ENCODE measurements at regions not wholly inside any gene's neighbourhood (a gene's known extent, or its start where the extent isn't known, plus 50 kb on each side); places are given as distances from the start of the nearest gene placed in this dataset.
A peak's percentile ranks its signal among the peaks of the same experiment; 100 is the strongest.
"Not testable (repeated sequence)": the region's sequence is repeated elsewhere in the genome, so short reads cannot be mapped to it uniquely, and the experiment has no call there.

DNA sequence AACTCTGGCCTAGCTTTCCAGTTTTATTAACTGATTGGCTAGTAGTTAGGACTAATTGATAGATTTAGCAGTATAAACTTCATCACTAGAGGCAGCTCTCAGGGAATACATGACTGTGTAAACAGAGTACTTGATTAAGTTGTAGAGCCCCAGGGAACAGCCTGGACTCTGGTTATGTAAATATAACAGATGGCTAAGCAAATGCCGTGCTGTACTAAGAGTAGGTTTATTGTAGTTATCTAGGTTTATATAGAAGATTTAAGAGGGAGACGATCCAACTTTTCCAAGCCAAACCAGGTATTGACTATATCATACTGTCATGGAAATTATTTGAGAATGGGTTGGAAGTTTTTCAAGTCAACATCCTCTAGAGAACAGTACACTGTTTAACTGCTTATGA, 463.4 kb upstream of the GRID2 start:
- DNase-seq: no peak

DNA sequence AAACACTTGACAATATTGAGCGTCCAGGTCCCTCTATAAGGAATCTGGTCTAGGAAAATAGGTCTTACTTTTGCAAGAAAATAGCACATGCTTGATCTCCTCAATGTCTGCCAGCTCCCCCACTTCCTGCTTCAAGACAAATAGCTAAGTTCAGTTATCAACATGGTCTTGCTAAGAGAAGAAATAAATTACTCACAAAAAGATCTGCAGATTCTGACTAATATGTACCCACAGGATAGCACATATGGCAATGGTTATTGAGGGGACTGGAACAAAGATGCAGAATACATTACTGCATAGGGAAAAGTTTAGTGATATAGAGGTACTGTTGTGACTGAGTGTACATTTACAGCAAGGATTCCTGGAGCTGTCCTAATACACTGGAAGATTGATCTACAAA, 457.5 kb upstream of the GRID2 start:
- peak; percentile 7 for DNase-seq

DNA sequence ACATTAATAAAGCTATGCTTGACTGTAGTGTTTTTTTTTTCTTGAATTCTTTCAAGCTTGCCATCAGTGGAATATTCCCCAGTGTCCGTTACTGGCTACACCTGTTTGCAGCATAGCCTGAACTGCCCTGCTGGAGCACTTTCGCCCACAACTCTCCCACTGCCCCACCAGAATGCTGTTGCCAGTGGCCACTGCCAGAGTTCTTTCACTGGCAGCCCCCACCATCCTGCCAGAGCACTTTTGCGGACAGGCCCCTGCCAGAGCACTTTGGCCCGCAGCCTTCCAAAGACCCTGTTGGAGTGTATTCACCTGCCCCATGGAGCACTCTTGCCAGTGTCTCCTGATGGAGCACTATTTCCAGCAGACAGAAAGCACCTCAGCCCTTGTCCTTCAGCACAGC, 452.3 kb upstream of the GRID2 start:
- DNase-seq: no peak

DNA sequence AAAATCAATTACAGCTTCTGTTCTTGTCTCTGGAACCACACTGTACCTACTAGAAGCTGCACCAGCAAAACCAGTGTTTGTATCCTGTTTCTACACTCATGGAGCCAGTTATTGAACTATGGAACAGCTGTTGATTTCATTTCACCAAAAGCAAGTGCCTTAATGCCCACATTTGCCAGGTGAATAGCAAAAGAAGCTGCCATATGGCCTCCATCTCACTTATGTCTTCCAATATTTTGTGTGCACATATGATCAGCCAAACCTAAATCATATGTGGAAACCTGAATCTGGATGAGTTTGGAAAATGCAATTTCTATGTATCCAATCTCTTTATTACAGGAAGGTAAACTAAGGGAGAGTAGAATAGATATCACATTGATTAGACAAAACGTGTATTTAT, 415.8 kb upstream of the GRID2 start:
- no peak for DNase-seq

DNA sequence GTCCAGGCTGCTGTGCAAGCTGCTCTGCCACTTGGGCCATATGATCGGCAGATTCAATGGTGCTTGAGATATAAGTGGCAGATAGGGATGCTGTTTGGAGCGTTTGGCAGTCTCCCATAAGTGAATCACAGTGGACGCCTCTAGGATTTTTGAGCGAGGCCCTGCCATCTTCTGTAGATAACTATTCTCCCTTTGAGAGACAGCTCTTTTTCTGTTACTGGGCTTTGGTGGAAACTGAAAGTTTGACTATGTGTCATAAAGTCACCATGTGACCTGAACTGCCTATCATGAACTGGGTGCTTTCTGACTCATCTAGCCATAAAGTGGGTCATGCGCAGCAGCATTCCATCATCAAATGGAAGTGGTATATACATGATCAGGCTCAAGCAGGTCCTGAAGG, 412.5 kb upstream of the GRID2 start:
- not testable (repeated sequence) for DNase-seq

DNA sequence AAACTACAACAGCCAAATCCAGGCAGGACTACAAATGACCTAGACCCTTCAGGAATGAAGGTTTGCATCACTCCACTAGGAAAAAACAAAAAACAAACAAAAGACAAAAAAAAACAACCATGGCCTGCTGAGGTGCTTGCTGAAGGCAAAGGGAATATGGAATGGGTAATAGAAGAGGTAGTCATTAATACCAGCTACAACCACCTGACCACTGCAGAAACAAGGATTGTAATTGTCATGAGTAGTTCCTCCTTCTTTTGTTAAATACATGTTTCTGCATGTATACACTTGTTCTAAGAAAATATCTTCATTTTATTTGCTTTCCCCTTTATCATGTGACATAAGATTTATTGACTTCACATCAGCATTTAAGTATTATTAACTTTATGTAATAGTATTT, 409.8 kb upstream of the GRID2 start:
- no peak for DNase-seq

DNA sequence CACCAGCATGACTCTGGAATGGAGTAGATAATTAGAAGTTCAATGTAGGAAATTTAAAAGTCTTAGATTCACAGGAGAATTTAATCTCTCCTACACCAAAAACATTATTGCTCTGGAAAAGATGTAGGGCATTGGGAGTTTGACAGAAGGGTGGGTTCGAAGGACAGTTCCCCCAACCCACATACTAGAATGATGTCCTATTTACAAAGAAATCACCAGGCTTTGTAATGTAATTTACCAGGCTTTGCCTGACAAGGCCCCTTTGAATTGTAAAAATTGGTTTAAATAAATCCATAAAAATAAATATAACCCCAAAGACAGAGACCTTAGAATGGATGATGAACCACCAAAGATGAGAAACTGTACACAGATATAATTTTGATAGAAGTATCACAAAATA, 399.2 kb upstream of the GRID2 start:
- DNase-seq: no peak

DNA sequence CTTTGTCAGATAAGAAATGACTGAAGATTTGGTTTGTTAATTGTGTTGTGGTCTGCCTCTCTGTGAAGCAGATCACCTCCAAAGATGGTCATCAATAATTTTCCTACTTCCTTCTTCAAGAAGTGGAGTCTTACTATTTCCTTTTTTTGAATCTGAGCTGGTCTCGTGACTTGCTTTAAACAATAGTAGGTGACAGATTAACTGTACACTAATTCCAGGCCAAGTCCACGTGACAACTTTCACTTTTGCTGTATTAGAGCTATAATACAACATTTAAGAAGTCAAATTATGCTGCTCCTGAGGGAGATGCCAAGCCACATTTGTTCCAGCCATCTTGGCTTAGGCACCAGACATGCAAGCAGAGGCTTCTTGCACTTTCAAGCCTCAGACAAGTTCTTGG, 393.8 kb upstream of the GRID2 start:
- no peak for DNase-seq

DNA sequence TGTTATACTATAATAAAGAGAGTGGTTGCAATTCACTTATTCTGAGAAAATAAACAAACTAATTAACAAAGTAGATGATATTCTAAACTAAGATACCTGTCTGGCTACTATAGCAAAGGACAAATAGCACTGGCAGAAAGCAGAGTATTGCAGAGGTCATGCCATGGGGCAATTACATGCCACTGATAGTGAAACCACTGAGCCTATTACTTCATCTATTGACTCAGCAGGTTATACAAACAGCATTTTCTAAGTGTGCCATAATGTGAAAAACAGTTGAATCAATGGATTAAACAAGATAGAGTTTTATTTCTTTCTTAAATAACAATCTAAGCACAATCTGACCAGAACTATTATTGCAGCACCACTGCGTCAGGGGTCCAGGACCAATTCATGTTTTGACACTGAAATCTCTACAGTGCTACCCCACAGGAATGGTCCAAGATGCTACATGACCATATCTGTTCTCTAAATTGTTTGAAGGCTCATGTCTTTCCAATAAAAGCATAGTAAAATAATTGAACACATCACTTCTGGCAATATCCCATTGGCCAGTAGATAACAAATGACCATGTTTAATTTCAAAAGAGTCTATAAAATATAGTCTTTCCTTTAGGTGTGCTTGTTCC, 389.5 kb upstream of the GRID2 start:
- DNase-seq: peak; percentile 59

DNA sequence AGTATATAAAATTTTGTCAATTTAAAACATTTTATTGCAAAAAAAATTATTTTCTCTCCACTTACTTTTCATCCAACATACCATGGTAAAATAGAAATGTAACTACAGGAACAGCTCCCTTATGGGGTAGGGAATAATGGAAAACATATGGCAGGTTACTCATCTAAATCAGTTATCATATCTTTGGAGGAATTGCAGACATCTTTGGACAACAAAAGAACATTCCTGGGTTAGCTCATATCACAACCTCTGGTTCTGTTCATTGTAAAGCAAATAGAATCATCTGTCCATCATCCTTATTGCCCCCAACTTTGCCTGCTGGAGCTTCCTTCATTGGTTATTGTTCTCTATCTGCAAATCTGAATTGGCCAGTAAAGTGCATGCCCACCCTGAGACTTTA, 387.5 kb upstream of the GRID2 start:
- DNase-seq: peak; percentile 9

DNA sequence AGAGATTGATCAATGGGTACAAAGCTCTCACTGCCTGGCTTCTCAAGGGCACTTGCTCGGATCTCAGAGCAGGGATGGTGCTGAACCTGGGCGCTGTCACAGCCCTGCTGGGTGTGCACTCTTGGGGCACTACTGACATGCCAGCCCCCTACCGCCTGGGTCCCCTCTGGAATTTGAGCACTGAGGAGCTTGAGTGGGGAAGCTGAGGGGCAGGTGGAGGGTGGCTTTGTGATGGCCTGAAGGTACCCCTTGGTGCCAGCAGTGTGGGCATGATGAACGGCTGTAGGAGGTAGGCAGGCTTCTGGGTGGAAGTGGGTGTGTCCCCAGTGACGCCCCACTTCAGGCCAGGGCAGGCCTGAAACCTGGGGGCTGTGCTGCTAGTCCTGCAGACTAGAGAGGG, 379.1 kb upstream of the GRID2 start:
- no peak for DNase-seq

DNA sequence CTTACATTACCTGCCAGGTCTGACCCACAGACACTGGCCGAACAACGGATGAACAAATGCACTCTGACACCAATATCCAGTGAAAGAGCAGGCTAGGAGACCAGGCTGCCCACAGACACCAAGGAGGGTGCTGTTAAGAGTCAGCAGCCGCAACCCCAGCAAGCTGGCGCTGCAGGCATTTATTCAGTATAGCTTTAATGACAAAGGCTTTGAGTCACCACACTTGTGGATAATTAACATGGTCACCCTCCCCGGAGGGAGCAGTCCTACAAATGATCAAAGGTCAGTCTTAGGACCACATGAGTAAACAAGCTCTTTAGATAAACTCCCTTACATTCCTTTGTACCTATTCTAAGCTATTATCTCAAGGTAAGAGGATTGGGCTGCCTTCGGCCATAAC, 368.5 kb upstream of the GRID2 start:
- no peak for DNase-seq

DNA sequence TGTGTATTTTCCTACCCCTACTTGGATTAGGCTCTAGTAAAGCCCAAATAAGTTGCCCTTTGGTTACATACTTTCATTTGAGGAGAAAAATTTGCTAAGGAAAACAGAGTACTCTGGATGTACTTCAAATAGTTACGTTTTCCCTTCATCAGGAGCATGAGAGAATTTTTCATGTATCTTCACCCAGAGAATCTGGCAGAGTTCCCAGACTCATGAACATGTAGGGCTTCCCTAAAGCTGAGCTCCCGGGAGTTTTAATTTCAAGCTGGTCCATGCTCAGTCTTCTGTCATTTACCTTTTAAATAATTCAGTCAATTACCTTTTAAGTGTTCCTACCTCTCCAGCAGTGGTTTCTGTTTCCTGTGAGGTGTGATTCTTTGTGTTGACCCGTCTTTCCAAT, 367.5 kb upstream of the GRID2 start:
- DNase-seq: peak; percentile 66

DNA sequence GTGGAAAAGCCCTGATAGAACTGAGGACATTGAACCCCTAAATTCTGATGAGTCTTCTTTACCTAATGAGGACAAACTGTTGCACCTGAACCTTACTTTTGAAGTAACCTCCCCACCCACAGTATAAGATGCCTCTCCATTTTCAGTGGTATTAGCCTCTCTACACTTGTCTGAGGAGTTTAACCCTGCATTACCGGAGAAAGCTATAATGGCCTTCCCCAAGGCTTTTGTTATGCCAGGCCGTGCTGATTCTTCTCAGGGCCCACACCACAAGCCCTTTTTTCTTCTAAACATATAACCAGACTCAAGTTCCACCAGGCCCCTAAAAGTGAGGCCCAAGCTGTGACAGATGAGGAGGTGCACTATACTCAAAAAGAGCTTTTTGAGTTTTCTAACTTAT, 345.8 kb upstream of the GRID2 start:
- no peak for DNase-seq

DNA sequence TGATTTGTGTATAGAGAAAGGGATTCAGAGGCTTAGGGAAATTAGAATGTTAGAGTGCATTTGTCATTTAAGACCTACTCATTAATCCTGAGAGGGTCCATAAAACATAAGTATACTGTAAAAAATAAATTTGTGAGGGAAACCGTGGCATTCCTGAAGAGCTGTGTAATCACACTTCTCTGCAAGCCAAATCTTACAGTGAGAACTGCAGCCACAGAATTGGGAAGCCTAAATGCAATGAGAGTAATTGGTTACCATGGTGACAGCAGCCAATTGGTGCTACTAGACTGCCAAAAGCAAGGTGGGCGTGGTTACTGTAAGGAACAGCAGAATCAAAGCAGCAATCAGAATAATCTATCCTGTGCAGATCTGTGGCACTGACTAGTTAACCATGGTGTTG, 345.2 kb upstream of the GRID2 start:
- peak; percentile 1 for DNase-seq

DNA sequence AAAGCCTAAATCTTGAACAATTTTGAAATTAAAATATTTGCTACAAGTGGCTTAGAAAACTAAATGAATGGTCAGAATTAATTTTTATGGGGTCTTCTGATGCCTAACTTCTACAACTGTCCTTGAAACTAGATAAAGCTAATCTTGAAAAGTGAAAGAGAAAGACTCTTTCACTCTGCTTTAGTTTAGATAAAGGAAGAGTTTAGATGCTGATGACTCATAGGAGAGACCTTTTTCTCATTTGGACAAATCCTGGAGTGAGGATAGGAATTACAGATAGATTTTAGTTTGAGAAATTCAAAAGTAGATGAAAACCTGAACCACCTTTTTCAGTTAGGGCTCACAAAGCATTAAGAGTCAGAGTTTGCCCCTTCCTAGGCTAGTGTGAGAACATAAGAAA, 342.3 kb upstream of the GRID2 start:
- DNase-seq: peak; percentile 36

DNA sequence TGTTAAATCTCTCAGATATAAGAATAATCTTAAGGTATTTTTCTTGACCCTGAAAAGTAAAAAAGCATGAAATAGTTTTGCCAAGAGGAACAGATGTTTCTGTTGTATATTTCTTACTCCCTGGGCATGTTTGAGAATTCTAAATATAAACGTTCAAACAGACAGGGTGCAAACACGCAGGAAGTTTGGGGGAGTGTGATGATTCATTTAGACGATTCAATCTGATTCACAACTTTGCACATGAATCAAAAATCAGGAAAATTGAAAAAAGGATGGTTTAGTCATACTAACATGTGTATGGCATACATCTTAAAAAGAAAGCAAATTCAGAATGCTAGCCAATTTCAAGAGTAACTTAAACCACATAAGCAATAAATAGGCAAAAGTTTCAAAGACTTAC, 340.3 kb upstream of the GRID2 start:
- DNase-seq: peak; percentile 76

DNA sequence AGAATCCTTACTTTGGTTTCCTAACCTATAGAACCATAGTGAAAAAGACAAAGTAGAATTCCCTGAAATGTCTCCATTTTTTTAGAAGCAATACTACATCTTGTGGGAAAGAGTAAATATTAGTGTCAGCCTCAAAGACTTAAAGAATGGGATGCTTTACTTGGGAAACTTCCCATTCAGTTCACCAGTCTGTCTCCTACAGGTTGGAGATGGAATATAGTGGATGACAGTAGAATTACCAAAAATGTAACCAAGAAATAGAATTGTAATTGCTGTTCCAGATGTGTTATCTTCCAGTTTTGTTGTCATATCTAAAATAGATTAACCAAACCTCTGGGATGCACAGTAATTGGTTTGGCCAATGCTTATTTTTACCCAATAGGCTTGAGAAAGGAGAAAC, 338.6 kb upstream of the GRID2 start:
- no peak for DNase-seq

DNA sequence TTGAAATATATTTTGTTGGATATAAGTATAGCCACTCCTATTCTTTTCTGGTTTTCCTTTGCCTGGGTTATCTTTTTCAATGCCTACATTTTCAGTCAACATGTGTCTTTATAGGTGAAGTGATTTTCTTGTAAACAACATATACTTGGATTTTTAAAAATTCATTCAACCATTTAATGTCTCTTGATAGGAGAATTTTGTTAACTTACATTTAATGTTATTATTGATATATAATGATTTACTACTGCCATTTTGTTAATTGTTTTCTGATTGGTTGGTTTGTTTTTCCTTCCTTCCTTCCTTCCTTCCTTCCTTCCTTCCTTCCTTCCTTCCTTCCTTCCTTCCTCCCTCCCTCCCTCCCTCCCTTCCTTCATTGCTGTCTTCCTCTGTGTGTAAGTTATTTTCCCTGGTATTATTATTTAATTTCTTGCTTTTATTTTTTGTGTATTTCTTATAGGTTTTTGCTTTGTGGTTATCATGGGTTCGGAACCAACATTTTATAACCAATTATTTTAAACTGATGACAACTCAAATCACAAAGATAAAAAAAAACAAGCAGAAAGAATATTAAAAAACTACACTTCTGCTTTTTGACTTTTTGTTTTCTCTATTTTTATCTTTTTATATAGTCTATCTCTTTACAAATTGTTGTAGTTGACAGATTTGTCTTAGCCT, 330.1 kb upstream of the GRID2 start:
- DNase-seq: no peak

DNA sequence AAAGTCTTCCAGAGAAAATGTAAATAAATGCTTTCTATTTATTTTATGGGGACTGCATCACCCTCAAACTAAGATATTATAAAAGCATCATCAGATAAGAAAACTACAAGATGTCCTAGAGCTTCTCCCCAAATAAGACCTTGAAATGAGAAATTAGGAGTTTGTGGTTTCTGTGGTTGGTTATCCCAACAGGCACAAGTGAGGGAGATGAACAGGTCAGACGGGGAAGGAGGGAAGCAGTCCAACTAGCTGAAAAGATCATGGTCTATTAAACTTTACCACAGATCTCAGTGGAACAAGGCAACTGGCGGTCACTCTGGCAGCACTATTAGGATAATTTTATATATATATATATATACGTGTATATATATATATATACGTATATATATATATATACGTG, 319.3 kb upstream of the GRID2 start:
- no peak for DNase-seq

DNA sequence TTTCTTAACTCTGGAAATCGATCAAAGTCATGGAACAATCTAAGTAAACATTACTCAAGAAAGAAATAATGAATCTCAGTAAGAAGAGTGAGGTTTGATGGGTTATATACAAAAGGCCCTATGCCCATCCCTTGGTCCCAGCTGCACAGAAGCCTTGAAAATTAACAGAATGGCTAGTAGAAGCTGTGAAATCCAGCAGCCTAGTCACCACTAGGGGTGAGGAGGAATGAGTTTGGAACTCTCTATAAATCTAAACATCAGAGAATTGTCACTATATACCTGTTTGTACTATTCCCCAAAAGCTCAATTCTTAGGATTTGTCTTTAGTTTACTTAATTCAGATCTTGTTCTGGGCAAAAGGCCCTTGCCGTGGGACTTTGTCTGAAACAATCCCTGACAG, 313.9 kb upstream of the GRID2 start:
- no peak for DNase-seq

DNA sequence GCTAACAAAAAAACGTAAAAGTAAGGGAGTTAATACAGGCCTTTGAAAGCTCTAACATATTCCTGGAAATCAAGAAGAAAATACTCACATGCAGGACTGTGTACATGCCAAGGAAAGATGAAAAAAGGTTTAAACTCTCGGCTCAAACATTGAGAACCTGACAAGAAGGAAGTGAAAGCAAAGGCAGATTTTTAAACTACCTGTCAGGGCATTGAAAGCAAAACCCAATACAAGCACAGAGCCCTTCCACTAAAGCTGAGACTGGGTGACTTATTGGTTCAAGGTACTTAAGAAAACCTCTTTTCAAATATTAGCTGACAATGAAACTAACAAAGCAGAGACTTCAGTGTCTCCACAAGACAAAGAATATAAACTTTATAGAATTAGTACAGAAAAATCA, 313.0 kb upstream of the GRID2 start:
- no peak for DNase-seq

DNA sequence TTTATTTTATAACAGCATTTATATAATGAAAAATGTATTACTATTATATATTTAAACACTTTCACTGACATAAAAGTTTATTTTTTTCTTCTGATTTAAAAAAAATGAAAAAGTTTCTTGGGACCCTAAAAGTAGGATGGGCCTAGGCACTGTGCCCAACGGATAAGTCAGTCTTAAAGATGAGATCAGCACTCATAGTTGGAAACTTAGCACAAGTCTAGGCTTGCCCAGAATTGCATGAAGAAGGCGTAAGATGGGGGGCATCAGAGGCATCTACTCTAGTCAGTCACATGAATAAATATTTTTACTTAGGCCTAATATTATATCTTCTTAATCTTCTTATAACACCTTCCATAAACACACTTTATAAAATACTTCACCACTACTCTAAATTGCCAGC, 306.7 kb upstream of the GRID2 start:
- no peak for DNase-seq

DNA sequence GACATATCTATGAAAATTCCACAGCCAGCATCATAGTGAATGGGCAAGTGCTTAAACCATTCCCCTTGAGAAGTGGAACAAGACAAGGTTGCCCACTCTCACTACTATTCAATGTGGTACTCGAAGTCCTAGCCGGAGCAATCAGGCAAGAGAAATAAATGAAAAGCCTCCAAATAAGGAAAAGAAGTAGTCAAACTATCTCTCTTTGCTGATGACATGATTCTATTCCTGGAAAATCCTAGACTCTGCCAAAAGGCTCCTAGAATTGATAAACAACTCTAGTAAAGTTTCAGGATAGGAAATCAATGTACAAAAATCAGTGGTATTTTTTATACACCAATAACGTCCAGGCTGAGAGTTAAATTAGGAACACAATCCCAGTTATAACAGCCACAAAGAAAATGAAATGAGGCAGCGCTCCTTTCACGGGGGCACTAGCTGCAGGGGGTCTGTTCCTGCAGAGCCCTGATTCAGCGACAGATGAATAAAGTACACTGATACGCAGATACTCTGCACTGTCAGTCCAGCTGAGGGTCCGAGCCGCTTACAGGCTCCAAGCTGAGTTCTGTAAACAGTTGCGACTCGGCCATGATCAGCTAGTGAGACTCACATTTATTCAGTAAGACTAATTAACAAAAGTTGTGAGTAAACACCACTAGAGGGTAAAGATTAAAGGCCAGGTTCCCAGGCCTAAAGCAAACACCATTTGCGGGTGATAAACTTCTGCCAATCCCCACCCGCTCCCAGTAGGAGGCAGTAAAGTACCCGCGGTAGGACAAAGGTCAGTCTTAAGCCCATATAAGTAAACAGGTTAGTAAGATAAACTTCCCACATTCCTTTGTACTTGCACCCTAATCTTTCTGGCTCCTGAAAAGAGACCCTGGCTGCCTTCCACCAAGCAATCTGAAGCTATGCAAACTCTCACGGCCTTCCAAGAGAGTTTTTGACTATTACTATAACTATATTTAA, 290.6 kb upstream of the GRID2 start:
- no peak for DNase-seq

Data from NCI-H226 (cell line).